Peyer's patch (tissue), 4 donors: ENCODE measurements at regions not wholly inside any gene's neighbourhood (a gene's known extent, or its start where the extent isn't known, plus 50 kb on each side); places are given as distances from the start of the nearest gene placed in this dataset.

Experiments used
- CTCF ChIP-seq, 6 experiments: fragments of 450-650 bp in 4 of 6; fragments of 200-600 bp in 2 of 6; sonication (generic) in 1 of 6; IDR thresholded peaks; one replicate each; pipeline ENCODE4 v1.5.1; 2017 to 2019; ENCODE audit warnings: antibody characterized with exemption in 6 of 6, mild to moderate bottlenecking in 3 of 6, moderate library complexity in 1 of 6
- POLR2A ChIP-seq, 2 donors: fragments of 450-650 bp; IDR thresholded peaks; one replicate each; pipeline ENCODE4 v1.5.1; 2017; ENCODE audit warnings: antibody characterized with exemption in 2 of 2, mild to moderate bottlenecking in 2 of 2, moderate library complexity in 2 of 2

DNA sequence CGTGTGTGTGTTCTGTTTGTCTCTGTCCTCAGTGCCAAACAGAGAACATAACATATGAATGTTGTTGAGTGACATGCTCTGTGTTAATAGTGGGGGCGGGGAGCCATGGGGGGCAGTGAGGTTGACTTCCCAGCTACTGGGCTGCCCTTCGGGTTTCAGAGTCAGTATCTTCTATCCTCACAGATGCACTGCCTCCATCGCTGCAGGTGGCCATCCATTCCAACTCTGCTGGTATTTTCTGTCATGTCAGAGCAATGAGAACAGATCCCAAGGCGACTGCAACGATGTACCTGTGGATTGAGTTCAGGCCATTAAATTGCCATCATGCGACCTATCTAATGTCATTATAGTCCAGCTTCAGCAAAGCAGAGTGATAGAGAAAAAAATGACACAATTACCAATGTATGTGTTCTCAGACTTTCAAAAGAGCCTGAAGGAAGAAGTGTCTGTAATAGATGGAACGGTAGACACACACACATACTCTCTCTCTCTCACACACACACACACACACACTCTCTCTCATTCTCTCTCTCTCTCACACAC lies 418.5 kb downstream of the RWDD3 start:
- no peak for TF ChIP-seq CTCF (IDR thresholded peaks at IDR 0.05)
- no peak for TF ChIP-seq POLR2A (IDR thresholded peaks at IDR 0.05)
